GM23248 (cell line): ENCODE measurements at regions not wholly inside any gene's neighbourhood (a gene's known extent, or its start where the extent isn't known, plus 50 kb on each side); places are given as distances from the start of the nearest gene placed in this dataset.

Experiments used
- EZH2 ChIP-seq: fragments of 200-600 bp; sonication (generic); IDR thresholded peaks from 2 replicates; pipeline ENCODE4 v1.6.1; 2018; ENCODE audit warnings: antibody characterized with exemption, mild to moderate bottlenecking; ENCODE audit not compliant: insufficient read depth, poor library complexity, severe bottlenecking
- EZH2phosphoT487 ChIP-seq: fragments of 200-600 bp; sonication (generic); IDR thresholded peaks from 2 replicates; pipeline ENCODE4 v1.6.1; 2018; ENCODE audit warnings: antibody characterized with exemption, moderate library complexity, mild to moderate bottlenecking, low read depth; ENCODE audit not compliant: insufficient read depth

DNA sequence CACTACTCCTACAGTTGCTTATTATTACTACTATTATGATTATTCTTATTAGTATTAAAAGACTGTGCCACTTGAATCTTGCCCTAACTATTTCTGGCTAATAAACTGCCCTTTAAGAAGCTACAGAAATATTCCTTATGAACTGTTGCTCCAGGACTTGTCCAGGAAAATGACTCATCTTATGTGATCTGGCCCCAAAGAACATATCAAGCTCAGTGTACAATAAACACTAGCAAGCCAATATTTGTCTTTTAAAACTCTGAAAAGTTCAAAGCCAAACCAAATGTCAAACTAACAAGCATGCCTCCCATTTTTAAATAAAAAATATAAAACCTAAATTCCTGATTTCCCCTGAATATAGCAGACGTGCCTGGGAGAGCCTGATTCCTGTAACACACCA lies 88.7 kb upstream of the SIM2 start:
- TF ChIP-seq EZH2 (no peak), EZH2phosphoT487 (no peak)
